ENCODE measurements at regions not wholly inside any gene's neighbourhood (a gene's known extent, or its start where the extent isn't known, plus 50 kb on each side); places are given as distances from the start of the nearest gene placed in this dataset.

DNA sequence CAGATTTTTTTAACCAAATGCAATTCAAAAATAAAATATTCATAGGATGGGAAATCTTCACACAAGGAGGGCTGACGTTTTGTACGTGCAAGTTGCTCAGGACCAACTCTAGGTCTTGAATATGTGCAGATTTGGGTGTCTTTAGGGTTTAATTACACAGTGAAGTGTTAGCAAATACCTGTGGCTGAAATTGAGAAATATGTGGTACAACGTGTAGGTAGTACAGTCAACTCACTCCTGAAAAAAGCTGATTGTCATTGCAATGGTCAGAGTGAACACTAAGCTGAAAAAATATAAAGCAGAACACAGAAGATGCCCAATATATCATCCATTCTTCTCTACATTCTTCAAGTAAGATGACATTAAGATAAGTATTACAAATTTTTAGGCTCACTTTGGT lies 314.3 kb downstream of the SLITRK1 start:
- TF ChIP-seq, protein P1, sequence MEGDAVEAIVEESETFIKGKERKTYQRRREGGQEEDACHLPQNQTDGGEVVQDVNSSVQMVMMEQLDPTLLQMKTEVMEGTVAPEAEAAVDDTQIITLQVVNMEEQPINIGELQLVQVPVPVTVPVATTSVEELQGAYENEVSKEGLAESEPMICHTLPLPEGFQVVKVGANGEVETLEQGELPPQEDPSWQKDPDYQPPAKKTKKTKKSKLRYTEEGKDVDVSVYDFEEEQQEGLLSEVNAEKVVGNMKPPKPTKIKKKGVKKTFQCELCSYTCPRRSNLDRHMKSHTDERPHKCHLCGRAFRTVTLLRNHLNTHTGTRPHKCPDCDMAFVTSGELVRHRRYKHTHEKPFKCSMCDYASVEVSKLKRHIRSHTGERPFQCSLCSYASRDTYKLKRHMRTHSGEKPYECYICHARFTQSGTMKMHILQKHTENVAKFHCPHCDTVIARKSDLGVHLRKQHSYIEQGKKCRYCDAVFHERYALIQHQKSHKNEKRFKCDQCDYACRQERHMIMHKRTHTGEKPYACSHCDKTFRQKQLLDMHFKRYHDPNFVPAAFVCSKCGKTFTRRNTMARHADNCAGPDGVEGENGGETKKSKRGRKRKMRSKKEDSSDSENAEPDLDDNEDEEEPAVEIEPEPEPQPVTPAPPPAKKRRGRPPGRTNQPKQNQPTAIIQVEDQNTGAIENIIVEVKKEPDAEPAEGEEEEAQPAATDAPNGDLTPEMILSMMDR (IDR thresholded peaks at IDR 0.05) = no peak
- Histone ChIP-seq H3K36me3 (no peaks in the 10 kb centered on the region), H3K27ac (no peak overlapping the region), H3K4me1 (no peaks in the 10 kb centered on the region), H3K4me3 (no peak overlapping the region), H3K27me3 (no peaks in the 10 kb centered on the region), H3K9me3 (no peaks in the 10 kb centered on the region)
- intact Hi-C loops (cut with DNase I) = no loop called here
- ATAC-seq (no peak), DNase-seq (no peak)

DNA sequence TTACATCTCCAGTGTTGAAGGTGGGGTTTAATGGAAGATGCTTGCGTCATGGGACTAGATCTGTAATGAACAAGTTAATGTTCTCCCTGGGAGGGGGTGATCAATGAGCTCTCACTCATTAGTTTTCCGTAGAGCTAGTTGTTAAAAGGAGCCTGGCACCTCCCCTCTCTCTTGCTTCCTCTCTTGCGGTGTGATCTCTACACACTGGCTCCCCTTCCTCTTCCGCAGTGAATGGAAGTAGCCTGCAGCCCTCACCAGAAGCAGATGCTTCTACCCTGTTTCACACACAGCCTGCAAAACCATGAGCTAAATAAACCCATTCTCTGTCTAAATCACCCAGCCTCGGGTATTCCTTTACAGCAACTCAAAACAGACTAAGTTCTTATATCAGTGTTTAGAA lies 318.8 kb downstream of the SLITRK1 start:
- H3K27me3 ChIP-seq = no peaks in the 10 kb centered on the region
- no peak overlapping the region for H3K27ac ChIP-seq
- ATAC-seq (no peak), DNase-seq (no peak)
- no peaks in the 10 kb centered on the region for H3K9me3 ChIP-seq
- no peak overlapping the region for H3K4me3 ChIP-seq
- H3K4me1 ChIP-seq = no peaks in the 10 kb centered on the region
- TF ChIP-seq, protein P1 (IDR thresholded peaks at IDR 0.05) = no peak
- no peaks in the 10 kb centered on the region for H3K36me3 ChIP-seq
- intact Hi-C loops (cut with DNase I) = no loop called here

DNA sequence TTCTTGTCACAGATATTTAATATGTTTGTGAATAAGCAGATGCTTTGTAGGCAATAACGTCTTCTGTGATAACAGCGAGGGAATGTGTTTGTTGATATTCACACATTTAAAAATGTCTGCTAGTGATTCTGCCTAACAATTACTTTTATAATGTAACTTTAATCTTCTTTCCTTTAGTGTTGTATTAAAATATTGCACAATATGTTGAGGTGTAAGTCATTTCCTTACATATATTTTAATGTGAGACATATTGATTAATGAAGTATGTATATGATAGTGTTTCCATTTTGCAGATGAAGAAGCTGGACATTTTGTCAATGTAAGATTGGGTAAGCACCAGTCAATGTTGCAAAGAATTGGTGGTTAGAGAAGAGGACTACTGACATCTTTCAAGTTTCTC lies 324.4 kb downstream of the SLITRK1 start:
- TF ChIP-seq, protein P1 (IDR thresholded peaks at IDR 0.05) = no peak
- DNase-seq (no peak), ATAC-seq (no peak)
- intact Hi-C loops (cut with DNase I) = no loop called here
- H3K4me3 ChIP-seq = no peak overlapping the region
- no peaks in the 10 kb centered on the region for H3K36me3 ChIP-seq
- no peaks in the 10 kb centered on the region for H3K27me3 ChIP-seq
- H3K9me3 ChIP-seq = no peaks in the 10 kb centered on the region
- H3K4me1 ChIP-seq = no peaks in the 10 kb centered on the region
- H3K27ac ChIP-seq = no peak overlapping the region

DNA sequence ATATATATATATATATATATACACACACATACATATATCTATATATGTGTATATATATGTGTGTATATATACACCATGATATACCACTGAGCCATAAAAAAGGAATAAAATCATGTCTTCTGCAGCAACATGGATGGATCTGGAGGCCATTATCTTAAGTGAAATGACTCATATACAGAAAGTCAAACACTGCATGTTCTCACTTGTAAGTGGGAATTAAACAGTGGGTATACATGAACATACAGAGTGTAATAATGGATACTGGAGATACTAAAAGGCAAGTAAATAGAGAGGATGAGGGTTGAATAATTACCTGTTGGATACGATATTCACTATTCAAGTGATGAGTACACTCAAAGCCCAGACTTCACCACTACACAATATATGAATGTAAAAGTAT lies 332.6 kb downstream of the SLITRK1 start:
- intact Hi-C loops (cut with DNase I) = no loop called here
- H3K36me3 ChIP-seq = no peaks in the 10 kb centered on the region
- no peaks in the 10 kb centered on the region for H3K27me3 ChIP-seq
- no peak for DNase-seq
- TF ChIP-seq, protein P1 (IDR thresholded peaks at IDR 0.05) = no peak
- no peaks in the 10 kb centered on the region for H3K9me3 ChIP-seq
- ATAC-seq = no peak
- H3K4me3 ChIP-seq = no peak overlapping the region
- no peaks in the 10 kb centered on the region for H3K4me1 ChIP-seq
- H3K27ac ChIP-seq = no peak overlapping the region

DNA sequence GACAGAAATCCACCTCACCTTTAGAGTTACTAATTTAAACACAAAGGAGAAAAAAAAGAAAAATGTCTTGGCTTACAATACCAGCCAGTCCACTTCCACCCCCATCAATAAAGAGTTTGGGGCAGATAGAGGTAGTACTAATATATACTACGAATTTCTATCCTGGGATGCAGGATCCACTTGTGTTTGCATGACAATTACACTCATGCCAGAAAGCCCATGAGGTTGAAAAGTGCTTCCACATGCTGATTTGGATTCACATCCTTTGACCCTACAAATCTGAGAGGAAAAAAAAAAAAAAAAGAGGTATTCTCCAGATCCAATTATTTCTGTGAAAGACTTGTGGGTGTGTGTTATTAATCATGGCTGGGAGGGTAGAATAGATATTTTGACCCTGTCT lies 335.2 kb downstream of the SLITRK1 start:
- intact Hi-C loops (cut with DNase I) = no loop called here
- no peak for DNase-seq
- H3K9me3 ChIP-seq = no peaks in the 10 kb centered on the region
- TF ChIP-seq, protein P1 (IDR thresholded peaks at IDR 0.05) = no peak
- H3K36me3 ChIP-seq = no peaks in the 10 kb centered on the region
- H3K27ac ChIP-seq = no peak overlapping the region
- ATAC-seq = no peak
- no peaks in the 10 kb centered on the region for H3K27me3 ChIP-seq
- H3K4me1 ChIP-seq = no peaks in the 10 kb centered on the region
- H3K4me3 ChIP-seq = no peak overlapping the region

DNA sequence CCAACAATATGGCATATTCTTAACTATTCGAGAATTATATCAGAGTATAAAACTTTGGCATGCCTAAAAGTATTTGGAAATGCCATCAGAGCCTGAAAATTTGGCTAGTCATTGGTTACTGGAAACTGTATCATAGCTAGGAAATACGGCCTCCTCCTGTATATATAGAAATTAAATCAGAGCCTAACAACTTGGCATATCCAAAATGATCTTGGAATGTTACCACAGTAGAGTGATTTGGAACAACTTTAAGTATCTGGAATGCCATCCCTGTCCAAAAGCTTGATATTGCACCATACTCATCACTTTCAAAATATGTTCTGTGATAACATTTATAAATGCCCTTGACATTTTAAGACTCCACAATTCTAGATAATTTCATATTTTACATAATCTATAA lies 335.8 kb downstream of the SLITRK1 start:
- no peak for ATAC-seq
- intact Hi-C loops (cut with DNase I) = no loop called here

More for the DNA sequence above, 335.8 kb downstream of the SLITRK1 start:
- no peak for DNase-seq
- Histone ChIP-seq H3K4me1 (no peaks in the 10 kb centered on the region), H3K9me3 (no peaks in the 10 kb centered on the region), H3K27ac (no peak overlapping the region), H3K27me3 (no peaks in the 10 kb centered on the region), H3K36me3 (no peaks in the 10 kb centered on the region), H3K4me3 (no peak overlapping the region)
- TF ChIP-seq, protein P1 (IDR thresholded peaks at IDR 0.05) = no peak
